ENCODE measurements at regions not wholly inside any gene's neighbourhood (a gene's known extent, or its start where the extent isn't known, plus 50 kb on each side); places are given as distances from the start of the nearest gene placed in this dataset.

DNA sequence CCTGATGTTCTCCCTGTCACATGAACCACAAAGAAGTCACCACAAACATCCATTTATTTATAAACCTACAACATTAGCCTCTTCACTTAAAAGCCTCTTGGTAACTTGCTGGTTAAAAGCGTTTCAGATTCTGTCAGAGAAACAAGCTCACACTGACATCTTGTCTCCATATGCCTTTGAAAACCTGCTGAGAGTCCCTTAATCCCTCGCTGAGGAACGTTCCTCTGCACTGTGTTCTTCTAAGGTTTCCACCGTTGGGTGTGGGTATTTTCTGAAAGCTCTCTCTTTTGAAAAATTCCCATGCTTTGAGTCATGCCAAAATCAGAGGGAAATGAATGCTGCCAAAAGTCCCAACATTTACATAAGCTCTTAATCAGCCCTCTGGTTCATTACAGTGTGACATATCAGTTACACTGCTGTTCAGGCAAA, 149.8 kb downstream of the CCDC34 start:
- DNase-seq, result no peak

GRCh38 chr11:27212248-27212780, 150.7 kb downstream of the CCDC34 start:
- no peak for DNase-seq

GRCh38 chr11:27211370-27212127, 151.5 kb downstream of the CCDC34 start:
- peak; percentile 8 for DNase-seq

GRCh38 chr11:27210531-27210930, 152.5 kb downstream of the CCDC34 start:
- no peak for DNase-seq

DNA sequence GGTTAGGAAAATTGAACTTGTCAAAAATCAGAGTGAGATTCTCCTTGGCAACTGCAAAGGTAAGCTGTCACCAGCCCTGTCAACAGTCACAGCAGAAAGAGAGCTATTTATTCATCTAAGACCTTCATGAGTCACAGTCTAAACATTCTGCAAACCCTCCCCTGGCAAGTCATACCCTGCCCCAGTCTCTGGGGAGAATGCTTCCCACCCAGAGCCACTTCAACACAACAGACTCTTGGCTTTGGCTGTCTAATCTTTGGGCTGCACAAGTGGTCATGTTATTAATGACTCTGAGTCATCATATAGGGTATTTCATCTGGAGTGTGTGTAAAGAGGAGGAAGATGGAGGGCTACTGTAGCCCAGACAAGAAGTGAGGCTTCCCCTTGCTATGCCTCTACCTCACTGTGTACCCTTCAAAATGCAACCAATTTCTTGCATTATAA, 153.4 kb downstream of the CCDC34 start:
- DNase-seq, result no peak

DNA sequence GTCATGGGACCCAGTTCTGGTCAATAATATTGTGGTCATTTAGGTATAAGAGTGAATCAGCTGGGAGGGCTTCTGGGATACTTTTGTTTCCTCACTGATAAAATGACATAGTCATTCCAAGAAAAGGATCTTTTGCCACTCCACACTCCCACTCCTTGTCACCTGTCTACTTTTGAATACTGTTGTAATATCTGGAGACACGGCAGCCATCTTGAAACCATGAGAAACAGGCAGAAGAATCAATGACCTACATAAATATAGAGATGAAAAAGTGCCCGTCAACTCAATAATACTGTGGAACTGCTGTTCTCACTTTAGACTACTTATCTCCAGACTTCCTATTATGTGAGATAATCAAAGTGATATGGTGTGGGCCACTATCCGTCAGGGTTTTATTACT, 154.2 kb downstream of the CCDC34 start:
- DNase-seq, result no peak

GRCh38 chr11:27207025-27207650, 155.9 kb downstream of the CCDC34 start:
- no peak for DNase-seq

- no peak for DNase-seq
These were observed 157.0 kb downstream of the CCDC34 start for GRCh38 chr11:27205779-27206570.

- DNase-seq, result no peak
These were observed 157.8 kb downstream of the CCDC34 start for GRCh38 chr11:27205250-27205649.

DNA sequence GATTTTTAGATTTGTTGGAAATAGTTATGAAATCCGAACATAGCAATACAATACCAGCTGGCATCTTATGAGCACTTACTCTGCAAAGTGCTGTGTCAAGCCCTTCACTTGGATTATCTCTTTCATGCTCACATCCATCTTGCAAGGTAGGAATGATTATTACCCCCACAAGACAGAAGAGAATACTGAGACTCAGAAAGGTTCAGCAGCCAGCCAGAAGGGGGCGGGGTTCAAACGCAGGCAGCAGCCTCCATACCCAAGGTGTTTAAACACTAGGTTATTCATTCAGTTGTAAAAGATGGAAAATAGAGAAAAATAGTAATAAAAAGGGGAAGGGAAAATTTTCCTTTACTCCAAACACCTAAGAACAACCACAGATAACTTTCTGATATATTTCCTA, 158.5 kb downstream of the CCDC34 start:
- peak; percentile 18 for DNase-seq

GRCh38 chr11:27203077-27203647, 159.9 kb downstream of the CCDC34 start:
- no peak for DNase-seq

DNA sequence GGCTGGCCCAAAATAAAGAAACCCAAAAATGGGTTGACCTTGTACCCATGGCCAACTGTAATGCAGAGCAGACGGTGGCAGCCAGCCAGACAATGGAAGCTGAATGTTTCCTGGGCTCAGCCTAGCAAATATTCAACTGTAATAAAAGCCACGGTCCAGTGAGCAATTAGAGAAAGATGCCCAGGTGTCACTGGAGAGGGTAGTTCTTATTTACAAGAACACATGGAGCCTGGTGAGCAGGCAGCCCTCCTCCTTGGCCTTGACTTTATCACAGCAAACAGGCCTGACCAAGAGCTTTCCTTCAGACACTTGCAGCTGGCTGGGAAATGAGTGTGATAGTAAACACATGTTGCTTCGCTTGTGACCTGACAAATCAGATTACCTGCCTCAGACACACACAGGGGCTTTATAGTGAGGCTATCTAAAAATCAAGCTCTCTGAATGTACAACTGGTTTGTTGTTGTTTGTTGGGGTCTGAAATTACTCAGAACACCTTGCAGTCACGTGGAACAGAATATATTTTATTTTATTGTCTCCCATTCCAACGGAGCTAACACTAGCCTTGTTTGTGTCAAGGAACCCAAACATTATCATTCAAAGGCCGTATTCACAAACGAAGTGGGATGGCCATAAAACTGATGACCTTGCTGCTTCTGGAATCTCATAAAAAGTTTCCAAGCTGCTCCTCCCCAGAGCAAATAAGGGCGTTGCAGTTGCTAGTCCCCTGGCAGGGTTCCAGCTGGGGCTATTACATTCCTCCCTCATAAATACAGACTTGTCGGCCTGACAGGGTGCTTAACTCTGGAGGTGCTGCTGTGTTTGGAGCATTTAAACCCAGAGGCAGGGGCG, 161.1 kb downstream of the BBOX1 start:
- DNase-seq, result peak; percentile 59

GRCh38 chr11:27200779-27201453, 160.3 kb downstream of the BBOX1 start:
- no peak for DNase-seq

- DNase-seq, result no peak
These were observed 155.7 kb downstream of the BBOX1 start for GRCh38 chr11:27196203-27196897.

- DNase-seq, result no peak
These were observed 155.2 kb downstream of the BBOX1 start for GRCh38 chr11:27195837-27196202.

DNA sequence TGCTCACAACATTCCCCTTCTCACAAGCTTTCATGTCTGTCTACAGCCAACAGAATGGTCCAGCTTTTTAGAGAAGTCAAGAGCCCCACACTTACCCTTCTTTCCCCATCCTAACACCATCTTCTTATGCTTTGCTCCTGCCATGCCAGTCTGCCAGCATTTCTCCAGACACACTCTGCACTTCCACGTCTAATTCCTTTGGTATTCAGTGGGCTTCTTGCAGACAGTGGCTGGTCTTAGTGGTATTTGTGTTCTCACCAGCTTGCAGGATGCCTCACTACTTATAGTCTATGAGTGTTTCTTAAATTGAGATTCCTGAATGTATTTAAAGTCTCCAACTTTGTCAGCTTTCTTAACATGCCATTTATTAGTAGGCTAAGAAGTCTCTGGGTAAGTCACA, 154.4 kb downstream of the BBOX1 start:
- DNase-seq, result no peak

DNA sequence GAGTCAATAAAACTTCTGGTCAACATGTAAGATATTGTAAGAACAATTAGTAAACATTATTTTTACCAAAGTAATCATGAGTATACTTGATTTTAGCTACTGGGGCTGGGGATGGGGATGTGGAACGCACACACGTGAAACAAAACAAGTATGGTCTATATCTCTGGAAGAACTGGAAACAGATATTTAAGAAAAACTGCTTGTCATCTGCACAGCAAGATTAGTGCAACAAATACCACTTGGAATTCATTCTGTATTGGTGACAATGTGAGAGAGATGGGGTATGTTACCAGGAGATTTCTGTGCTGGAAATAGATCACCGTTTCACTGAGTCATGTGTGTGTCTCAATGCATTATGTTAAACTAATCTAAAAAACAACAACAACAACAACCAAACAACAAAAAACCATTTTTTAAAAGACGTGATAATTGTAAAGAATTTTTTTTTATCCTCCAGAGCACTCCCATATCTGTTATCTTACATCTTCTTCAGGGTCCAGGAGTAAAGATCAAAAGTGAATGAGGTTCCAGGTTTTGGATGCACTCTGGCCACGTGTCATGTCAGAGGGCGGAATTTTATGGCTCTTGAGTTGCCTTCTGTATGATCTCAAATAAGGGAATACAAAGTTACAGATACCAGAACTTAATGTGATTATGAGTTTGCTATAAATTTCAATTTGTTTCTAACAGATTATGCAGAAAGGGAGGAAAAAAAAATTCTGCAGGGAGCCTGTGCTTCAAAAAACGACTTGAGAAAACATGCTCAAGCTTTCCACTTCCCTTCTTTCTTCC, 153.0 kb downstream of the BBOX1 start:
- no peak for DNase-seq

- DNase-seq, result no peak
These were observed 151.6 kb downstream of the BBOX1 start for GRCh38 chr11:27192184-27192583.

- DNase-seq, result no peak
These were observed 151.0 kb downstream of the BBOX1 start for GRCh38 chr11:27191639-27192038.

DNA sequence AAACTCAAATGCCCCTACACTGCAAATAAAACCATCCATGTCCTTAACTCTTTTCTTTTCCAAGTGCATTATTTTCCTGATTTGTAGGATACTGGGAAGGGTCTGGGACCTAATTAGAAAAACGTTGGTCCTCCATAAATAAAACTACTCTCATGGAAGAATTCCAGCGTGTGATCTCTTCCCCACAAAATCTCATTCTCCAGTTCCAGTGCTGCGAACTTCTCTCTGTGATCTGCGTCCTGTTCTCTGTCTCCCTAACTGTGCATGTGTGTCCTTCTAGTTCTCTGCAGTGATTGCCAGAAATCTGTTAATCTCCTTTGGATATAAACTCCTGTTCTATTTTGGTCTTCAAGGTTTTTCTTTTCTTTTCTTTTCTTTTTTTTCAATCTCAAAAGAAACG, 148.1 kb downstream of the BBOX1 start:
- no peak for DNase-seq

All from RPMI8226 (cell line).